ENCODE measurements at regions not wholly inside any gene's neighbourhood (a gene's known extent, or its start where the extent isn't known, plus 50 kb on each side); places are given as distances from the start of the nearest gene placed in this dataset.

DNA sequence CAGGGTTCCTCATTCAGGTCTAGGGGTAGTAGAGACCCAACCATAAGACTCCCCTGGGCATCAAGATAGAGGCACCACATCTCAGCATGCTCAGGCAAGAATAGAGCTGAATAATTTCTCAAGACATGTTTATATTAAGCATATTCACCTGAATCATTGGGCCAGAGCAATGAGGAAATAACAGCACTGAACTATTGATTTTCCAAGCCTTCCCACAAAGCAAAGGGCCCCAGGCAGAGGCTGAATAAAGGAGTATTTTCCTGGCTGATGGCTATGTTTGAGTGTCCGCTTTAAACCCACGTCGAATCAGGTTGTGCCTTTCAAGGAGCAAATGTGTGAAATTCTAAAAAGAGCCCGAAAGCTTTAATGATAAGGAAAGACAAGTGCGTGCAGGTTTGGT is 129.2 kb downstream of the HSD17B3 start:
- H3K4me3 ChIP-seq, result no peak overlapping the region
- H3K27ac ChIP-seq, result no peak overlapping the region
- TF ChIP-seq, protein P1, sequence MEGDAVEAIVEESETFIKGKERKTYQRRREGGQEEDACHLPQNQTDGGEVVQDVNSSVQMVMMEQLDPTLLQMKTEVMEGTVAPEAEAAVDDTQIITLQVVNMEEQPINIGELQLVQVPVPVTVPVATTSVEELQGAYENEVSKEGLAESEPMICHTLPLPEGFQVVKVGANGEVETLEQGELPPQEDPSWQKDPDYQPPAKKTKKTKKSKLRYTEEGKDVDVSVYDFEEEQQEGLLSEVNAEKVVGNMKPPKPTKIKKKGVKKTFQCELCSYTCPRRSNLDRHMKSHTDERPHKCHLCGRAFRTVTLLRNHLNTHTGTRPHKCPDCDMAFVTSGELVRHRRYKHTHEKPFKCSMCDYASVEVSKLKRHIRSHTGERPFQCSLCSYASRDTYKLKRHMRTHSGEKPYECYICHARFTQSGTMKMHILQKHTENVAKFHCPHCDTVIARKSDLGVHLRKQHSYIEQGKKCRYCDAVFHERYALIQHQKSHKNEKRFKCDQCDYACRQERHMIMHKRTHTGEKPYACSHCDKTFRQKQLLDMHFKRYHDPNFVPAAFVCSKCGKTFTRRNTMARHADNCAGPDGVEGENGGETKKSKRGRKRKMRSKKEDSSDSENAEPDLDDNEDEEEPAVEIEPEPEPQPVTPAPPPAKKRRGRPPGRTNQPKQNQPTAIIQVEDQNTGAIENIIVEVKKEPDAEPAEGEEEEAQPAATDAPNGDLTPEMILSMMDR (IDR thresholded peaks at IDR 0.05 in 8 of 11, conservative IDR thresholded peaks at IDR 0.05 in 3 of 11), result no peak
- TF ChIP-seq POLR2A (IDR thresholded peaks at IDR 0.05) (no peak), POLR2AphosphoS5 (IDR thresholded peaks at IDR 0.05) (no peak)
- DNase-seq, result no peak
- no peaks in the 10 kb centered on the region for H3K9me3 ChIP-seq
- 93 to 94% (median 93%) methylated on average over 5 of the region's 5 CpGs for WGBS, 5 donors
- H3K27me3 ChIP-seq (replicated peaks in 1 of 7), result peaks cover 0 to 5% (median 0%) of the 10 kb centered on the region in 7 donors
- H3K36me3 ChIP-seq, result no peaks in the 10 kb centered on the region
- intact Hi-C loops (cut with DNase I; ENCODE audit: low total_unique reads), result no loop called here
- H3K4me1 ChIP-seq, result no peaks in the 10 kb centered on the region

DNA sequence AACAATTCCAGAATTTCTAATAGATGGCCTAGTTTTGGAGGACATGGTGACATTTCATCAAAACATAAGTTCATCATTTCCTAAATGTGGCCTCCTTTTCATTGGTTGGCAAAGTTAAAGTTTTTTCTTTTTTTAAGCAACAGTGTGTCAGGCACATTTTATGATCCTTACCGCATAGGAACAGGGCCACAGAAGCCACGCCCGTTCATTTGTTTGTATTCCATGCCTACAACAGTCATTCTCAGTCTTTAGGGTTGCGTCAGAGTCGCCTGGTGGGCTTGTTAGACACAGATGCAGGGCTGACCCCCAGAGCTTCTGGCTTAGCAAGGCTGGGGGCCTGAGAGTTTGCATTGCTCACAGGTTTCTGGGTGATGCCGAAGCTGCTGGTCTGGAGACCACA is 130.2 kb downstream of the HSD17B3 start:
- no peaks in the 10 kb centered on the region for H3K4me1 ChIP-seq
- peaks cover 0 to 2% (median 0%) of the 10 kb centered on the region in 8 donors for H3K9me3 ChIP-seq
- H3K27ac ChIP-seq, result no peak overlapping the region
- H3K27me3 ChIP-seq (replicated peaks in 1 of 7), result peaks cover 0 to 5% (median 0%) of the 10 kb centered on the region in 7 donors
- WGBS, 5 donors, result 77 to 93% (median 85%) methylated on average over 6 of the region's 6 CpGs
- no peaks in the 10 kb centered on the region for H3K36me3 ChIP-seq
- no peak for DNase-seq
- H3K4me3 ChIP-seq, result no peak overlapping the region
- intact Hi-C loops (cut with DNase I; ENCODE audit: low total_unique reads), result no loop called here
- TF ChIP-seq POLR2A (IDR thresholded peaks at IDR 0.05) (no peak), POLR2AphosphoS5 (IDR thresholded peaks at IDR 0.05) (no peak)
- TF ChIP-seq, protein P1 (IDR thresholded peaks at IDR 0.05 in 8 of 11, conservative IDR thresholded peaks at IDR 0.05 in 3 of 11), result no peak

DNA sequence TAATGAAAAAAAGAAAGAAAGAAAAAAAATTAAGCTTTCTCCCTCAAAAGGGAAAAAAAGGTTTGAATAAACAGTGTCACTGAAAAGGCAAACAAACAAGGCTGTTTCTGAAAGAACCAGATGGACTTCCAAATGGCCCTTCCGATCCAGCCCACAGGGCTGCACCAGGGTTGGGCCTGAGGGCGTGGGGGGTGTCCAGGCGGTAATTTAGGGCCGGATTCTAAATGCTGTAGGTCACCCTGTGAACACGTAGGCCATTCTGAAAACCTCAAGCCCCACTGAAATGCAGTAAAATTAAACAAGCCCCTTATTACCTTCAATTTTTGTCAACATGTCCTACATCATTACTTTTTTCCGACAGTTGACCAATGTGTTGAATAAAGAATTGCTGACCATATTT is 132.1 kb downstream of the HSD17B3 start:
- TF ChIP-seq POLR2A (IDR thresholded peaks at IDR 0.05) (no peak), POLR2AphosphoS5 (IDR thresholded peaks at IDR 0.05) (no peak)
- TF ChIP-seq, protein P1 (IDR thresholded peaks at IDR 0.05 in 8 of 11, conservative IDR thresholded peaks at IDR 0.05 in 3 of 11), result no peak
- Histone ChIP-seq H3K9me3 (peaks cover 0 to 2% (median 0%) of the 10 kb centered on the region in 8 donors), H3K4me1 (no peaks in the 10 kb centered on the region), H3K36me3 (no peaks in the 10 kb centered on the region), H3K27me3 (replicated peaks in 1 of 7) (peaks cover 0 to 5% (median 0%) of the 10 kb centered on the region in 7 donors), H3K27ac (peak overlapping the region in 4 of 8 donors; percentile 15 to 45 (median 36)), H3K4me3 (no peak overlapping the region)
- WGBS, 5 donors, result 75 to 88% (median 86%) methylated on average over 6 of the region's 6 CpGs
- no peak for DNase-seq
- intact Hi-C loops (cut with DNase I; ENCODE audit: low total_unique reads), result no loop called here

DNA sequence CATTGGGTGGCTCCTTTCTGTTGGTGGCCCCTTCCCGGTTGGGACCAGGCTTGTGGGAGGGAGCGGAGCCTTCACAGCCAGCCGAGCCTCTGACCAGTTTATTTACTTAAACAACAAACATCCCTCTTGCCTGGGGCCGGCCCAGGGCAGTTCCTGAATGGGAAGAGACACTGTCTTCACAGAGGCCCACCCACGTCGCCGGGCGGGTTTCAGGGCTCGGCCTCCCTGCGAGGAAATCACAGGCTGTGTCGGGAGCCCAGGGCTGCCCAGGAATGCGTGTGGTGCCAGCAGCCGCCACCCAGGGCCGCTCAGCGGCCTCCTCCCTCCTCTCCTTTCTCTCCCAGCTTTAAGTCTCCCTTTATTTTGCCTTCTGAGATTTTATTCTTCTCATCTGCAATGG is 132.5 kb downstream of the HSD17B3 start:
- TF ChIP-seq POLR2A (IDR thresholded peaks at IDR 0.05) (no peak), POLR2AphosphoS5 (IDR thresholded peaks at IDR 0.05) (peak in 1 of 3 donors; percentile 15)
- TF ChIP-seq, protein P1 (IDR thresholded peaks at IDR 0.05 in 8 of 11, conservative IDR thresholded peaks at IDR 0.05 in 3 of 11), result no peak
- H3K36me3 ChIP-seq, result no peaks in the 10 kb centered on the region
- H3K9me3 ChIP-seq, result peaks cover 0 to 2% (median 0%) of the 10 kb centered on the region in 8 donors
- H3K4me3 ChIP-seq, result no peak overlapping the region
- peak overlapping the region in 5 of 8 donors; percentile 15 to 45 (median 42) for H3K27ac ChIP-seq
- DNase-seq, result peak; percentile 70
- WGBS, 5 donors, result 70 to 76% (median 73%) methylated on average over 13 to 15 of the region's 15 CpGs
- H3K4me1 ChIP-seq, result peaks cover 0 to 1% (median 0%) of the 10 kb centered on the region in 6 donors
- peaks cover 0 to 5% (median 0%) of the 10 kb centered on the region in 7 donors for H3K27me3 ChIP-seq (replicated peaks in 1 of 7)
- intact Hi-C loops (cut with DNase I; ENCODE audit: low total_unique reads), result no loop called here

Measured in spleen (tissue), 11 donors.